HG03064 (cell line): ENCODE measurements at regions not wholly inside any gene's neighbourhood (a gene's known extent, or its start where the extent isn't known, plus 50 kb on each side); places are given as distances from the start of the nearest gene placed in this dataset.

Source experiments
- ATAC-seq: cut with Tn5 transposase; IDR thresholded peaks from one replicate; pipeline ENCODE4 v1.9.1; 2021; ENCODE audit warnings: low read depth; ENCODE audit not compliant: unreplicated experiment

DNA sequence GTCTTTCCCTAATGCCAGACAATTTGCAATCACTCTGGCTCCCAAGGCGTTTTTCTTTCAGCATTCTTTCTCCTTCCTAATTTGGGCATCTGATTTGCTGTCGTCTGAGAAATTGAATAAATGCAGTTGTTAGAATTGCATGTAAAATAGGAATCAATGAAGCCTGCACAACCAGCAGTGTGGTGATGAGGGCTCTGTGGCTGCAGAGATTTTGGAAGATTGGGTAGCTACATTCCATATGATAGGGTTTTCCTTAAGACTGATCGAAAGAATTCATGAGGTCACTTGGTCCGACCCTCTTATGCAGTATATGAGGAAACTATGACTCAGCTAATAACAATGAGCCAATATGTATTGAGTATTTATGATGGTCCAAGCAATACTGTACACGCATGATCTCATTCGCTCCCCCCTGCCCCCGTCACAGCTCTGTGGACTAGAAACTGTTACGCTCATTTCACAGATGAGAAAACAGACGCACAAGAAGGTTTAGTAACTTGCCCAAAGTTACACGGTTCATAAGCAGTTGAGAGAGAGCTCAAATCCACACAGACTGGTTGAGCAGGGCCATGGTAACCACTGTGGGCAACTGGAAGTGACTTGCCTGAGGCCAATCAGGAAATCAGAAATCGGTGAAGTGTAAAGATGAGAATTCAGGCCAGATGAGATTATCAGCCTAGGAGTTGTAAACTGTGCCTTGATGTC, 527.2 kb downstream of the GATA3 start:
- ATAC-seq: no peak

DNA sequence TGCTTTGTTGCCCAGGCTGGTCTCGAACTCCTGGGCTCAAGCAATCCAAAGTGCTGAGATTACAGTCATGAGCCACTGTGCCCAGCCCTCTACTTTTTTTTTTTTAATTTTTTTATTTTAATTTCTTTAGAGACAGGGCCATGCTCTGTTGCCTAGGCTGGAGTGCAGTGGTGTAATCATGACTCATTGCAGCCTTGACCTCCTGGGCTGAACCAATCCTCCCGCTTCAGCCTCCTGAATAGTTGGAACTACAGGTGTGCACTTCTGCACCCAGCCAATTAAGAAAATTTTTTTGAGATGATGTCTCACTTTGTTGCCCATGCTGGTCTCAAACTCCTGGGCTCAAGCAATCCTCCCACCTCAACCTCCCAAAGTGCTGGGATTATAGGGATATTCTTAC, 528.6 kb downstream of the GATA3 start:
- no peak for ATAC-seq

DNA sequence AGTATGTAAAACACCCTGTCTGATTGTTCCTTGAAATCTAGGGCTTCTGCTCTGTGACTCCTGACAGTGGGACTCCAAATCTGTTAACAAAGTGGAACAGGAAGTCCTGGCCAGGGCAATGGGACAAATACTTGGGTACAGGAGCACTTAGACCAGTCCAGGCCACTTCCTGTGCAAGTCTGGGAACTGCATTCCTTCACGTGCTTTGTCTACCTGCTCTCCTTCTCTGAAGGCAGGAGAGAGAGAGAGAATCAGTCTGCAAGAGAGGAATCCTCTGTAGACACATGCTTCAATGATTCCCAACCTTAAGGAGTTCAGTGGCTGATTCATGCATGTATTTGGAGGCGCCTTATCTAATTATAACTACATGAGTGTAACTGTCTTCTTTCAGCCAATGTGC, 530.2 kb downstream of the GATA3 start:
- no peak for ATAC-seq

DNA sequence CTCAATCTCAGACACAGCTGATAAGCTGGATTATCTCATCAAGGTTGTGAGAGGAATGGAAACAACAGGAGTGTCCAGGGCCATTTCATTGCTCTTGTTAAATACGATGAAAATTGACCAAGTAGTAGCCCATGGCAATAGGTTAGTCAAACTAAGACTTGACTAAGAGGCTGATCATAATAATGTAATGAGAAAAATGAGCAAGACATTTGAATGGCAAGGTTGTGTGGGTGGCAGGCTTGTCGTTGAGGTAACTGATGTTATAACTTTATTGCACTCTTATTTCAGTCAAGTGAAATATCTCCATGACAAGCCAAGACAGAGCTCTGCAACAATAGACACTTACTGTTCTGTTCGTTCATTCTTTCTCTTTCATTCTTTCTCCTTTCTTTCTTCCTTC, 532.0 kb downstream of the GATA3 start:
- ATAC-seq: no peak

DNA sequence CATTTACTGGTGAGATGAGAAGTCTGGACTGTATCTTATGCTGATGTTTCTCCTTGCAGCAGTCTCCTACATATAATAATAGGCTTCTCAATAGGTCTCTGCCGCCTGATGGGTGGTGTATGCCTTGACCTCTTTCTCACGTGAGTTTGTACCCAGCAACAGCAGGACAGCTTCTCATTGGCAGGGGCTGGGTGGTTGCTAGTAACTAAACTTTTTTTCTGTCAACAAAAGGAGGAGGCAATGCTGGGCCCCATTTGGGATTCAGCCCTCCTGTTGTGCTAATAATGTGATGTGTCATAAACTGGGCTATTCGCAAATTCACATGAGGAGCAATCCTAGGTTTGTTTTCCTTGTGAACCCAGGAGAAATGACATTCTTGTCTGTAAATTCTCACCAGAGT, 533.6 kb downstream of the GATA3 start:
- no peak for ATAC-seq

DNA sequence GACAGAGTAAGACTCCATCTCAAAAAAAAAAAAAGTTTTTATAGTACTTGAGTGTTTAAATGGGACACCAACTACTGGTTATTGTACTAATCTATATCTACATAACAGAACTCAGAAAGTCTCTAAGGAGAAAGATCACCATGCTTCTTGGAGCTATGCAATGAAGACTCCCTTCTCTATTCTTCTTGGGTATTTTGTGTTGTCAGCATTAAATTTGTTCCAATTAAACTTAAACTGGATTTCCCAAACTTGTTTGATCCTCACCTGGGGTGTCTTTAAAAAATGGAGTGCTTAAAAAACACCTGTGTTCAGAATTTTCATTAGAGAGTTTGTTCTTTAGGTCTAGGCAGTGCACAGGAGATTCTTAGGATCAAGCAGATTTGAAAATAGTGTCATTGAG, 536.0 kb downstream of the GATA3 start:
- ATAC-seq: no peak

DNA sequence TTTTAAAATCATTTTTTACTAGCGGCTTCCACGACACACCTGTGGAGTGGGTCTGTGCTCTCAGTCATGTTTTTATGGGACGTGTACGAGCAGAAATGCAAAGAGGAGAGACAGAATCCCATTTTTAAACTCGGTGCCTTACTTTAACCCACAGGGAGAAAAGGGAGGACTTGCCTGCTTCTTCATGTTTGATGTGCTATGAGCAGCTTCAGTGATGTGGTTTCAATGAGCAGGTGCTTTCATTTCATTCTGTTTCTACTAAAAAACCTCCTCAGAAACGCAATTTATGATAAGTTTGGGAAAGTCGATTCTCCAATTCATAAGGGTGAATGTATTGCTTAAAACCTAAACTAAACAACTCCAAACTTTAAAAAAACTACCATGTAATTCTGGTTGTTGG, 537.2 kb downstream of the GATA3 start:
- no peak for ATAC-seq

DNA sequence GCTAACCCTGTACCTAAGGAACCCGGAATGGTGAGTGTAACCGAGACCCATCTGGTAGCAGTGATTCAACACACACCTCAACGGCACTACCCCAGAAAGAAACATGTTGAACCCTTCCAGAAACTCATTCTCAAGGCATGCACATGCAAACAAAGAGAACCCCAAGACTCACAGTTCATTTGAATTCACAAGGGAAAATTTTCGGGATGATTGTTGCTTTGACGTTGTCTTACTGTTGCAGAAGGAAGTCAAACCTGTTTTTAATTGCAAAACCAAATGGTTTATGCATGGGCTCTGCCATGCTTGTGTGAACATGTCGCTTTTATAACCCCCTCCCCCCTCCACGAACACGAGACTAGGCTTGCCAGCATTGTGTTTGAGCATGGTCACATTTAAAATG, 539.7 kb downstream of the GATA3 start:
- no peak for ATAC-seq

DNA sequence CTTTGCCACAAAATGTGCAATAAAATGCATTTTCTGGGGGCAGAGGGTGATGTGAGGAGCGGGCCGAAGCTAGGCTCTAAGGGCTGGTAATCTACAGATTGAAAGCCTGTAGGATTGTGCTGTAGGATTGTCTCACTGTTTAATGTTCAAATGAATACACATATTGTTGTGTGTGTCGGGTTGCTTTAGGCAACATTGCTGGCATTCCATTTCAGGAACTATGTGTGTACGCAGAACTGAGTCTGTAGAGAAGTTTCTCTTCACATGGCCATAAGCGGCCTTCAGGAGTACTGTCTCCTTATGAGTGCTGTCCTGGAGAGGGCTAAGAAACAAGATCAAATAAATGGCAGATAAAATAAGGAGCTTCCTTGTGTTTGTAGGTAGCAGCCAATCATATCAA, 540.2 kb downstream of the GATA3 start:
- no peak for ATAC-seq

DNA sequence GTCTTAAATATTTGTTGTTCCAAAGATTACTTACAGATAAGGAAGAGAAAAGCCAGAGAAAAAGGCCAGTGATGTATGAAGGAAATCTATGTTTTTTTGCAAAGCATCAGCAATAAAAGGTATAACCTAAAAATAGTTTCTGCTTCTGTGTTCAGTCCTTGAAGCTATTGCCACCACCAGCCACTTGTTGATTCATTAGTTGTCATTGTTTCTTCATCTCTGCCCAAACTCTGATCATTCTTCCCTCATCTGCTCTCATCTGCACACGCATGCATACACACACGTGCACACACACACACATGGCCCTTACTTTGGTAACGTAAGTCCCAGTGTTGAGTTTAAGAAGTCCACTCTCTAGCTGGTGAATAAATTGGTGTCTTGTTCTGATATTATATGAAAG, 540.7 kb downstream of the GATA3 start:
- no peak for ATAC-seq

DNA sequence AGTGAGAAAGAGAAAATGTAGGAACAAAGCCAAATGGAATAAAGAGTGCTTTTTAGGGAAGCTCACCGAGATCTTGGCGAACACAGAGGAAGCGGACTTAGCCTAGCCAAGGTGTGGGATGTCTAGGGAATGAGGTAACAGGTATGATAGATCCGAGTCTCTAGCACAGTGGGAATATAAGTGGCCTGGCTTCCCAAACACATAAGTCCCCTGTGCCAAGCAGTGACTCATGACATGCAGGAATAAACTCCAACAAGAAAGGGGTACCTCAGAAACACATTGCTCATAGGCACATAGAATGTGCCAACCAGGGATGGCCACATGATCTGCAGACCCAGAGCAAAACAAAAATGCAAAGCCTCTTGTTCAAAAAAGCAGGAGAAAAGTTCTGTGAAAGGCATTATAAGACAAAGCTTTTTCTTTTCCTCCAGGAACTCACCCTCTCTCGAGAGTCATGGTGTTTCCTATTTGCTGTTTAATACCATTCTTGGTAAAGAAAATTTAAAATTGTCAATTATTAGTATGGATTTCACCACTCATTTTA, 542.5 kb downstream of the GATA3 start:
- no peak for ATAC-seq

DNA sequence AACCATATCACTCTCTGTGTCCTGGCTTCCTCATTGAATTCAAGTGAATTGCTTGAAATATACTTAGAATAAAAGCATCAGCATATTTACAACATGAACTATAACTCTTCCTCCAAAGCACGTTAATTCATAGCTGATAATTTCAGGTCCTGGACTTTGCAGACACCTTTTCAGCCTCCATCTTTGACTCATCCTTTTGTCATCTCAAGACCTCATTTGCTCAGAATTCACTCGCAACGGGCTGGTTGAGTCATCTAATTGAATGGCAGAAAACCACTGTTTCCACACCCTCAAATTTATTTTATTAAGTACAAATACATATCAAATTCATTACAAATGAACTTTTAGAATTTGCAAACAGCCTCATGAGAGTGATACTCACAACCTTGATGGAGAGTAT, 545.7 kb downstream of the GATA3 start:
- ATAC-seq: no peak

DNA sequence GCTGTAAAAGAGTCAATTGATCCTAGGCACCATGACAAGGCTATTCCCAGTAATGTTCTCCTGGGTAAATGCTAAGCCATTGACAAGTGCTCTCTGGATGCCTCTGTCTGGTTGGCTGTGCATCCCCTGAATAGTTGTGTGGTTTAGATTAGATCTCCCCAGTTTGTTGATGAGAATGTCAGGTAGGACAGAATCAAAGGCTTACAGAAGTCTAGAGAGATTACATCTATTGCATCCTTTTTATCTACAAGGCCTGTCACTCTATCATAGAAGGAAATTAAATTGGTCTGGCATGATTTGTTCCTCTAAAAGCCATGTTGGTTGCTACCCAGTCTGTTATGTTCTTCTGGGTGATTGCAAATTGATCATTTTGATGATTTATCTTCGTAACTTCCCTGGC, 548.3 kb downstream of the GATA3 start:
- no peak for ATAC-seq

DNA sequence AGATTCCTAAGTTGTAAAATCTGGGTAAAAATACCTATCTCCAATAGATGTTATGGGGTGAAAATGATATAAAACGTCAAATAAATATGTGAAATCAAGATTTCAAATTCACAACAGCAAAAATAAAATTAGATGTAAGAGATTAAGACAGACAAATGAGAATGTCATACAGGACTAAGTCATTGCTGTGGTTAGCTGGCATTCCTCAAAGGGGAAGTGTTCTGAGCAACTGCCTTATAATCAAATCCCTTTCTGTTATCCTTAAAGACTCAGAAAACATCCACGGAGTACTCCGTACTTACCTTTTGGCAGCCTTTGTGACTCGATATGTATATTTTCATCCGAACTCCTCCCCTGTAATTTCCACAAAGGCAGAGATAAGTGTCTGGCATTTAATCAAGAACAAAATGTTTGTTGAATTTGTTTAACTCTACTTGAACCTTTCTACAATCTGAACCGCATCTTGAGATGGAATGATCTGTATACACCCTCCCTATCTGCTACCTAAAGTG, 559.6 kb downstream of the GATA3 start:
- ATAC-seq: no peak

DNA sequence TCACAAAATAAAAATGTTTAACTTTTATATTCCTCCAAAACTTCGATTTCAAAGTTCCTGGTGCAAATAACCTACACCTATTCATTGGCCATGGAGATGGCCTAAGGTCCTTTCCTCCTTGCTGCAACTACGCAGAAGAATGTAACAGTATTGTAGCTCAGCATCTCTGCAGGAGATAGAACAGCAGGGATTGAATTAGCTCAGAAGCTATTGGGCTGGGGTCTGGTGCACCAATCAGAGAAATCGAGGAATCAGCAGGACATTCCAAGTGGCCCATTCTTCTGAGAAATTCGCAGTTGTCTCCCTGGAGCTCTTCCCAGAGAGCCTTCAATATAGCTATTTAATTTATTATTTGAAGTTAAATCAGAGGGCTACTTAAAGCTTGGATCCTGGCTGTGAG, 560.6 kb downstream of the GATA3 start:
- ATAC-seq: no peak

DNA sequence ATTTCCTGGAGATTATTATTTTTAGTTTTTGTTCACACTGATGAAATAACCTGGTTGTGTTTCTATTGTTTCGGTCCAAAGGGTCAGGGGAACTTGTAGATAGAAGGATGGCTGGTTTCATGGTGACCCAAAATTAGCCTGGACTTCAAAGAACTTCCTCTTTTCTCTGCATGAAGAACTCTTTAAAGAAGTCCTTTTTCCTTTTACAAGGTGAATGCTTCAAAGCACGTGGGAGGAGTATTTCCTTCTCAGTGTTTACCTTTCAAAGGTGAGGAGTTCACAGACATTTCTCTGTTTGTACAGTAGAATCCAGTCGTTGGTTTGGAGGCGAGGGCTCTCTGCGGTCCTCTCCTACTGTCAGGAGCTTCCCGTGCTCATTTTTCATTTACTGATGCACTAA, 561.7 kb downstream of the GATA3 start:
- no peak for ATAC-seq

DNA sequence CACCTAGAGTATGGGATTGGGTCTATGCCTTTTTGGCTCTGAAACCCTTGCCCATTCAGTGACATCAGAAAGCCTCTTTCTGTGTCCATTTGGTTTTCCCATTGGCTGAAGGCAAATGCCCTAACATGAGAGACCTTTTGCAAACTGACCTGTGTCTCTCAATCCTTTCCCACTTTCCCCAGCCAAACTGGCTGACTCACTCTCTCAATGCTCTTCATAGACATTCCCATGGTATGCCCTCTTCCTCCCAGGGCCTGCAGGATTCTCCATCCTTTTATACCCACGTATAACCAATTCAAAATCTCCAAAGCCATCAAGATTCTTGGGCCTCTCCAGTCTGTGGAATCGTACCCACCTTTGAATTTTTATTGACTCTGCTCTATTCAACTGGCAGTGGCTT, 563.3 kb downstream of the GATA3 start:
- ATAC-seq: no peak

DNA sequence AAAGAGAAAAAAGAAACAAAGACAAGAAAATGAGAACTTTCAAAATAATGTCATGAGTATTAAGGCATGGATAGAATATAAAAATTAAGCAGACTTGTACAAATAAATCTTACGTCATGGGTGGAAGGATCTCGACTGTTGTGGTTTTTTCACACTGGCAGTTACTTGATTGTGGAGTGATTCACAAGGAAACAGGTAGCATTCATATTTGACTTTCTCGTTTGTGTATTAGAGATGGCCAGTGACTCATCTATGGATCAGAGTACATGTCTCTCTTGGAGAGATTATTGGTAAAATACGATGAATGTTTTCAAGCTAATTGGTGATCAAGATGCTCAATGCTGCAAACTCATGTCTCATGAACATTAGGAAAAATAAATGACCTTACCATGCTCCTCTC, 564.3 kb downstream of the GATA3 start:
- no peak for ATAC-seq

DNA sequence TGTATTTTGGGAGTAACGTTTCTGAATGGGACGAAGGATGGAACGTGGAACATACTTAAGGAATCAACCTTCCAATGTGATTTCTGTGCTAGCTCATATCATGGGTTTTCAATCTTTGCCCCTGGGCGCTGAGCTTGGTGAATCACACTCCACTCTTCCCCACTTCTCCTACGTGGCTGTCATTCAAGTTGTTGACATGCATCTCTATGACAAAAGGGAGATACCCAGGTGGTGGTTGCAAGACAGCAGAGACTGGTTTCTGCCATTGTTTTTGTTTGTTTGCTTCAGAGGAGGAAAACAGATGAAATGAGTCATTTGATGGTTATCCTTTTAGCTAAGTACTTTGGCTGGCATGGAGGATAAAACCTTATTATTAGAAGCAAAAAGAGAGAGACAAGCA, 573.9 kb downstream of the GATA3 start:
- ATAC-seq: no peak

DNA sequence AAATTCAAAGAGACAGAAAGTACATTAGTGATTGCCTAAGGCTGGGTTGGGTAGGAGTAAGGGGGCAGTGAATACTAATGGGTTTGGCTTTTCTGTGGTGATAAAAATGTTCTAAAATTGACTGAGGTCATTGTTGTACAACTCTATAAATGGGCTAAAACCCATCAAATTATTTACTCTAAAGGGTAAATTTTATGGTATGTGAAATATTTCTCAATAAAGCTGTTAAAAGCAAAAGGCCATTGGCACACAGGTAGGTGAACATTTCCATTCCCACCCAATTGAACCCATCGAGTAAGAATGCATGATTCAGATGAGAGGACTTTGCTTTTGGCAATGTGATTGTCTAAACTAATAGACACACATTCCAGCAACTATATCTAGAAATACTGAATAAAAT, 579.4 kb downstream of the GATA3 start:
- ATAC-seq: no peak

DNA sequence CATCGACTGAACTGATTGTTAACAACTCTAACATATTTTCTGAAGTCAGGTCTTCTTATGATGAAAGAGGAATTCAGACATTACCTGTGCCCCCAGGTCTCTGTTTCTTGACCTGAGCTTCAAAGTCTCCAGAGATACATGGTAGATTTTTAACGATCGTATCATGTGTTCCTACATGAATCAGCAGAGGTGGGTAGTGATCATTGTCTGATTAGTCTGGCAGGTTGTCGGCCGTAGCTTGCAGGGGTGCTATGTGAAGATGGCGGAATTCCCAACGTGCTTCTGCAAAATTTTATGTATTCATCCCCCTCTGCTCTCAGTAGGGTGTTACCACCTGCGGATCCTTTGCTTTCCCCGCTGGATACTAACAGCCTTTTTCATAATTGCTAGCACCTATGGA, 581.9 kb downstream of the GATA3 start:
- no peak for ATAC-seq

DNA sequence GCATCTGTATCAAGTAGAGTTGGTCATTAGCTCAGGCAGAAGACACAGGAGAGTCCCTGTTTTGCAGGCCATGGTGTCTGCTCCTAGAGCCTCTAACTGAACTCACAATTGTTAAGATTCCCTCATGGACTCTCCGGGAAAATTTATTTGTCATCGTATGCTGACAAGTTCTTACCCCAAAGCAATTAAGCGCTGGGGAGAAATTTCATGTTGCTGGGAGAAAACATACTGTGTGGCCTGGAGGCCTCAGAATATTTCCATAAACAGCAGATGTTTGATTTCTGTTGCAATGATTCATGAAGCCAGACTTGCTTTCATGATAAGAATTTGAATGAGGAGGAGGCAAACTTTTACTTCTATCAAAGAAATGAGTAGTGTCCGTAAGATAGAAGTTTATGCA, 583.2 kb downstream of the GATA3 start:
- ATAC-seq: no peak
